HTERT RPE-1 (cell line): ENCODE measurements at regions not wholly inside any gene's neighbourhood (a gene's known extent, or its start where the extent isn't known, plus 50 kb on each side); places are given as distances from the start of the nearest gene placed in this dataset.
"Not testable (repeated sequence)": the region's sequence is repeated elsewhere in the genome, so short reads cannot be mapped to it uniquely, and the experiment has no call there.

Experiments used
- in situ Hi-C: fragments of 300-500 bp; cut with MboI; formaldehyde crosslinking; loops from 4 replicates; pipeline ENCODE4 v1.14.3; 2020; ENCODE audit warnings: low sequenced_read_pairs

DNA sequence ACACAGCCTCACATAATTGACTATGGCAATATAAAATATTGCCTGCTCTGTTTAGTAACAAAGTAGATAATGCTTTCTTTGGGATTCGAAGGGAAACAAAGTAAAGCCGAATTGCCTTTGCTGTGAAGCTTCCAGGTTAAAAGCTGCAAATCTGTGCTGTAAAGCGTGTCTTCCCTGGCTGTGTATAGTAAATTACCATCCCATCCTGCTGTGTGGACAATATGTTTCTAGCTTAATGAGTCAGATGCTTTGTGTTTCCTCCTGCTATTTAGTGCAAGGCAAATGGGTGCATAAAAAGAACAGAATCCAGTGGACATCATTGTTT, 265.1 kb downstream of the SOCS6 start:
- in situ Hi-C loops: no loop called here

DNA sequence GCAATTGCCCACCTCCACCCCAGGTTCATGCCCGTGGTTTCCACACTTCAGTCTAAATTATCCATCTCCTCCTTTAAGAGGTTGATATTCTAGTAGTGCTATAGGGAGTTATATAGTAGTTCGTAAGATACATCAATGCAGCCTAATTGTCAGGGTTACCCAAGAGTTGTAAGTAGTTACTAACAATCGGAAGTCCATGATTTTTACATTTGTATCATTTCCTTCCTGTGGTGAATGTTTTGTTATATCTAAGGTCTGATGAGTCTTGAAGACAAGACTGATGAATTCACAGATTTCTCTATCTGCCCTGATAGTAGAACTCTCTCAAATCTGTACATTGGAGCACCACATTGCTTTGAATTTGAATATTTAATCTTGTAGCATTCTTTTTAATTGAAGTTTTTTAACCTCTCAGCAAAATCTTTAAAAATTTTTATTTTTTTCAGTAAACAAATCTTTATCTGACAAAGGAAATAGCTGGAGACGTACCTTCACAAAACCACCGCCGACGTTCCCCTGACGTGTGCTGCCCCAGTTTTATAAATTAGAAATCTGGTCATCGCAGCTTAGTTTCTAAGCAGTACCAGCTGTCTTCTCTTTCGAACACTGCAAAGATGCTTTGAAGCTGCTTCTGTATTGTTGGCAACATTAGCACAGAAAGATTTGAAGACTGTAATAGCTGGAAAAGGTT, 264.5 kb downstream of the SOCS6 start:
- in situ Hi-C loops: no loop called here

DNA sequence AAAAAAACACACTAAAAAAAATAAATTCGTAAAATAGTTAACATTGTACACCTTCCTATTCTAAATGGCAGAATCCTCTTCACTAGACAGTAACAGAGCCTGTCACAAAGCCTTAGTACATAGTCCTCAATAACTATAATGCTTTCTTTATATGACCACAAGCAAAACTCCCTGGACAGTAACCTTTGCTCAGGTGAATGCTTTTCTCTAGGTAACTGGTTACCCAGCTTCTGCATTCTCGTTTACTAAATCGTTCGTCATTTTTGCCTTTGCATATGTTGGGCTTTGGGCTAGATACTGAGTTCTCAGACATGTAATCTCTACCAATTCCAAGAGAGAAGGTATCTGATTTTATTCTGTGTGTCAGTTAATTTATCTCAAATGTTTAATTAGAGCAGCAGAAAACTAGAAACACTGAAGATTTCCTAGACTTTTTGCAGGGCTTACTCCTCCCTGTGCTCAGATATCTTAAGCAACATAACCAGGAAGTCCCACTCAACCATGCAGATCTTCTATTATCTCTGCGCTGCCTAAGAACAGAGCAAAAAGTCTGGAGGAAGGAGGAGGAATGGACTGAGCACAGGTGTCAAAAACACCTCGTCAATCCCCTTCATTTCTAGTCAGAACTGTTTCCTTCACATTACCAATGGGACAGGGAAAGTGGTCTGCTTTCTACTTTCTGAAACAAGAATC, 247.7 kb downstream of the SOCS6 start:
- in situ Hi-C loops: no loop called here

DNA sequence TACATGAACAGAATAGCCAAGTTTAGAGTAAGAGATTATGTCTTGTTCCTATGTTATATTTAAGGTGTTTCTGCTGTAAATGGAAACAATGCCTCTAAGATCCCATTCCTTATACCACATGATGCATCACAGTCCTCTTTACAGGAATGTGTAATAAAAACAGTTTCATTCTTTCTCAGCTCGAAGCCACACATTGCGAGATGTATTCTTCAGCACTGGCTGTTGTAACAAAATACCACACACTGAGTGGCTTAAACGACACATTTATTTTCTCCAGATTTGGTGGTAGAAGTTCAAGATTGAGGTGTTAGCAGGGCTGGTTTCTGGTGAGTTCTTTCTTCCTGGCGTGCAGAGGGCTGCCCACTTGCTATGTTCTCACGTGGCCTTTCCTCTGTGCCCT, 246.2 kb downstream of the SOCS6 start:
- in situ Hi-C loops: no loop called here

DNA sequence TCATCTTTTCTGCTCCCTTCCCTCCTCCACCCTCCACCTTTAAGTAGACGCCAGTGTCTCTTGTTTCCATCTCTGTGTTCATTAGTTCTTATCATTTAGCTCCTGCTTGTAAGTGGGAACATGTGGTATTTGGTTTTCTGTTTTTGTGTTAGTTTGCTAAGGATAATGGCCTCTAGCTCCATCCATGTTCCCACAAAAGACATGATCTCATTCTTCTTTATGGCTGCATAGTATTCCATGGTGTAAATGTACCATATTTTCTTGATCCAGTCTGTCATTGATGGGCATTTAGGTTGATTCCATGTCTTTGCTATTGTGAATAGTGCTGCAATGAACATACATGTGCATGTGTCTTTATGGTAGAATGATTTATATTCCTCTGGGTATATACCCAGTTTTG, 236.5 kb downstream of the SOCS6 start:
- in situ Hi-C loops: not testable (repeated sequence)

DNA sequence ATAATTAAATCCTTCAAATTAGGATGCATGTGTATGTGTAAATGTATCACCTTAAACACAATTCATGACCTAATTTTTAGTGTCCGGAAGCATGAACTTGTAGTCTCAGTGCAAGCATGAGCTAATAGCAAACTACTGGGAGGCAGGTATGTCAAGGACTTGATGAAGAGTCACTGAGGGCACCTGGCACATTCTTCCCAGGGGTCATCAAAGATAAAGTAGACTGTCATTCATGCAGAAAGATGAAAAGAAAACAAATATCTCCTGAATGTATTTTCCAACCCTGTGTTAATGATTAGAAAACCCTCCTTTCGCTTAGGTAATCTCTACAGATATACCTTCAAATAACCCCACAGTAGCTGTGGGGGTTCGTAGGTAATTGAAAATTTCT, 234.9 kb downstream of the SOCS6 start:
- in situ Hi-C loops: no loop called here

DNA sequence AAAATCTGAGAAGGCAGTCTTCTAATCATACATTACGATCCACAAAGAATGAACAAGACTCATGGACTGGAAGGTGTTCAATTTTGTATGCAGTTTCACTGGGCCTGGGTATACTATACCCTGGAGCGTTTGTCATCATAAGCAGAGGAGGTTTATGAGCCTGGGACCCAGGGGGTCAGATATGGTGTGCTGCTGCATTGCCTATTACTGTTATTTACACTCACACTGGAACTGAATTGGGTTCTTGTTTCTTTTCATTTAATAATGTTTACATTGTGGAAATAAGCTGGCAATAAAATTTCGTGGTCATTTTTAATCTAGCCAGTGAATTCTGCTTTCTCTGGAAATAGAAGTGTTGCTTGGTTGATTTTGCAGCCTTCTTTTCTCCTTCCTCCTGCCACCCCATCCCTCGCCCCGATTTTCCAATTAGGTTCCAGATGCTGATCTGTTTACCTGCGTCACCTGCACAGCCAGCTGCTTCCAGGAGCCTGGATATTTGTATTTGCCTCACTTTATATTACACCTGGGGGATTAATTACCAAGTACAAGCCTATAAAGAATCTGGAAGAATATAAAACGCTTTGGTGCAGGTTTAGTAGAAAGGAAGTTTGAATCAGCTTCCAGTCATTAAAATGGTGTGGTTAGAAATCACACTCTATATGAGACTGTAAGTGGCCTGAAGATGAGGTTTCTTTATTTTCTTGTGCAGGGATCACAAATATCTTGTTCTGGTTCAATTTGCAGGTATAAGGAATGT, 234.4 kb downstream of the SOCS6 start:
- in situ Hi-C loops: no loop called here

DNA sequence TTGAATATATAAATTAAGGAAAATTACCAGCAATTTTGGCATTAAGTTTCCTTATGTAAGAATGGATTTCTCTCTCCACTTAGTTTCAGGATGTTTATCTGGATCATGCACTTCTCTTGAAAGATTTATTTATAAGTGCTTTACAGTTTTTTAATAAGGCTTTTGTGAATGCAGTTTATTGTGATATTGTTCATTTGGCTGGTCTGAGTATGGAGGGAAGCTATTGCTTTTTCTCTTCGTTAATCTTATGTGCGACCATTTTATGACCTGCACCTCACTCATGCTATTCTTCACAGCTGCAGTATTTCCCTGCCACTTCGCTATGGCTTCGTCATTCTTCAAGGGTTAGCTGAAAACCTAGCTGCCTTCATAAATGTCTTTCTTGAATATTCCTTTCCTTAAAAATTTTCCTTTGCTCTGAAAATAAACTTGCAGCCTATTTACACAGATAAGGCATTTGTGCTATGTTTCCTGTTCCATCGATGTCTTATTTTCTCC, 233.4 kb downstream of the SOCS6 start:
- in situ Hi-C loops: no loop called here

DNA sequence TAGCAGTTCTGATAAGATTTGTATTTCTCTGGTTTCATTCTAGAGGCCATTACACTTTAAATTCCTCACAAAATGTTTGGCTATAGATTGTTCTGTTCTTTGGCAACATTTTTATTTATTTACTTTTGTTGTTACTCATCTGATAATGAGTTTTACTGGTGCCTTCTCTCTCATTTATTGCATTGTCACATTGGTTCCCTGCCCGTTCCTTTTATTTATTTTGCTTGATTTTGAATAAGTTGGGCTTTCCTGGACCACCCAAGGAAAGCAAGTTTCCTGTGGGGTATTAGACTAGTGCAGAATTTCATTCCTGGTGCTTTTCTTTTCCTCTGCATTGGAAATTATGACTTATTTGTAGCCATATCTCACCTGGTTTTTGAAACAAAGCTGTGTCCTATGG, 232.0 kb downstream of the SOCS6 start:
- in situ Hi-C loops: no loop called here

DNA sequence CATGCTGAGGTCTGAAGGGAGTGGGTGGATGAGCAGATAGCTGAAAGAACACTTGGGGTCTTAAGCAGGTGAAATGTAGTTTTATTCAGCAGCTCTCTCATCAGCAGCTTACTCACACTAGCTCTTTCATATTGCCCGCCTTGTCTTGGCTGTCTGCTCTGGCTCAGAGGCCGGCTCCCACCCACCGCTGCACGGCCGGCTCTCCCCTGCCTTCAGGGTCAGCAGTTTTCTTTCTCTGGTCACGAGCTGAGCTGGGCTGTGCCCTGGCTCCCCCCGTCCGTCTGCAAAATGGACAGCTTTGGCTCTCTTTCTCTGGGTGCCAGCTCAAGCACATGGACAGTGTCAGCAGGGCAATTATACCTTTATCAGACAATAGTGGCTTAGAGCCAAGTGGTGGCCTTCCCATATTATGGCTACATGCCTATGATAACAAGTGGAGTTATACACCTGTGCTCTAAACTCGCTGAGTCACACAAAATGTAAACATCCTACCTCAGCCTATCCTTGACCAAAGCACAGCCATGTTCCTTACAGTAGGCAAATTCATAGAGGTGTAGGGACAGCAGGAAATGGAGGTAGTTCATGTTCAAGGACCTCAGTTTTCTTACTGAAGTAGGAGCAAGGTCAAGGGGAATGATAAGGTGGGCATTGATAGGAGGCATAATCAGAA, 224.8 kb downstream of the SOCS6 start:
- in situ Hi-C loops: no loop called here

DNA sequence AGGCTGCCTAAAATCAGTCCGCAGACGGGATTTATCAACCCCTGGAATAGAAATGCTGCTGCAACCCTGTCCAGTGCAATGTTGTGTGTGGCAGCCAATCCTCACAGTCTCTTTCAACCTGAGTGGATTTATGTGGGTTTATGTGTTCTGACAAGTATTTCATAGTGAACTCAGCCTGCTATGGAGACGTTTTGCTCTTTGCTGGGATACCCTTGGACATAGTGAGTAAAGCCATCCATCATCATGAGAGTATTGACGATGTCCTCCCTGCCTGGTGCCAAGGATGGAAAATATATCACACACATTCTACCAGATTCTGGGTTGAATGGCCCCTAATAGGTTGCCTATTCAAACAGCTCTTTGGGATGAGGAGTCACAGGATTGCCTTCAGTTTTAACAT, 219.1 kb downstream of the SOCS6 start:
- in situ Hi-C loops: no loop called here

DNA sequence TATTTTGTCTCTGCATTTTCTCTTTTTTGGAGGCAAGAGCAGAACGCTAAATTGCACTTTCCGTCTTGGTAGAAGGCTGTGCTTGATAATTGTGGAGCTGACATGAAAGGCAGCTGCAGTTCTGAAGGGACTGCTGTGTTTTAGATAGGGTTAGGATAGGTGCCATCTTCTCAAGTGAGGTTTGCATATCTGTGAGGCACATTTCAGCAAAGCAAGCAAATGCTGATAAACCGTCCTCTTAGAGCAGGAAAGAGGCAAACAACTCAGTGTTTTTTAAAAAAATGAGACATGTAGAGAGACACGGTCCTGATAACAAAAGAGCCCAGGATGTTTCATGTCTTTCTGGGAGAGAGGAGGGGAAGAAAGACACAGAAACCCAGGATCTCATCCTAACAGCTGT, 217.7 kb downstream of the SOCS6 start:
- in situ Hi-C loops: no loop called here

DNA sequence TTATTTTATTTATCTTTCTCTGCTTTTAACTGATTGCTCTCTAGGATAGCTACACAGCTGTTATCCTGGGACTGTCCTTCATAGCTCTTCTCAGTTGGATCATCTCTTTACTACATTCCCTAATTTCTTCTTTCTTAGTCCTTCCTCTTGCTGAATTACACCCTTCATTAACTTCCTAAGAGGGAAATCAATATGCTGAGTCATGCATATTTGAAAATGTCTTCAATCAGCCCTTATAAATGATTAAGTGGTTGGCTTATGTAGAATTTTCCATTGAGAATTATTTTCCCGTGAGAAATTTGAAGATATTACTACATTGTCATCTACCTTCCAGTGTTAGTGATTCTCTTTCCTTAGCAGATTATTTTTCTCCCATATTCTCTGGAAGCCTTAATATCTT, 214.2 kb downstream of the SOCS6 start:
- in situ Hi-C loops: no loop called here

DNA sequence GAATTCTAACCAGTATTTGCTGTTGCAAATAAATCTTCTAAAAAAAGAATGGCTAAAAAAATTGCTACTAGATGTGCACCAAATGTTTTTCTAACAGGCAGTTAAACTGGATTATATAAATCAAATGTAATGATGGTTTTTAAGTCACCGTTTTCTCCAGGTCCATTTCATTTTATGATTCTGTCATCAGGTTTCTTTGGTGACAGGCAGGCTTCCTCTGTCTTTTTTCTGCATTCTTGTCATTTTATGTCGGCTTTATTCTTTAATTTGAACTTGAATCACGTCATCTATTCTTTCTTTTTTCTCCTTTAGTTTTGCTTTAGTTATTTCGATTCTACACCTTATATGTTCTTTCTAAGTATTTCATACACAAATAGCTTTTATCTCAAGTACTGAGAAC, 212.5 kb downstream of the SOCS6 start:
- in situ Hi-C loops: no loop called here

DNA sequence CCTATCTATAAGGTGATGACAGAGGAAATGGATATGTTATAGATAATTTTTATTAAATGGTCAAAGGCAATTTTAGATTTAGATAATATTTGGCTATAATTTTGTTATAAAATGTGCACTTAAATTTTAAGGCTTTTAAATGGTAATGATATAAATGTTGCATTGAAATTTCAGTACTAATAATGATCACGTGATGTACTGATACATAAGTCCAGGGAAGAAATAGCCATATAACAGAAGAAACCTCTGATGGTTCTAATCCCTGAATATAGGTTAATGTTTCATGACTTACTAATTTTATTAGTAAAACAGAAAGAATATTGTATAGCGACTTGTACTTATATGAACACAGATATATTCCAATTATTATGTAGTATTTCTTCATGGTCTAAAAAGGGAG, 211.9 kb downstream of the SOCS6 start:
- in situ Hi-C loops: no loop called here

DNA sequence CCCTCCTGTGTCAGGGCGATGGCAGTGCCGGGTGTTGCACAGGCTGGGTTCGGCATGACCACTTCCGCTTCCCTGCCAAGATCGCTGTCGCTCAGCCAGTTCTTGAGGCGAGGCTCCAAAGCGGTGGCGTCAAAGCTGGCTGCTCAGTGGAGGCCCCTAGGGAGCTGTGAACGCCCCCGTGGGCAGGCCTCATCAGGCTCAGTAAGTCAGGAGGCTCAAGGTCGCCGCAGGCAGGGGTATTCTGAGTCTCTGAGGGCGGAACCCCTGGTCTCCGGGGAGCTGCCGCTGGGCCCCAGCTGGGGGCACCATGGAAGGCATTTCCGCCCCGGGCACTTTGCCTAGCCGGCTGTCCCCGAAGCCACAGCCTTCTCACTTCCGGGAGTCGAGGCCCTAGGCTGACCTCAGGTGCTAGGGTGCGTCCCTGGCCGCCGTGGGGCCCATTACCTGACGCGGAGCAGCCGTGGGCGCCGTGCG, 210.4 kb downstream of the SOCS6 start:
- in situ Hi-C loops: no loop called here

DNA sequence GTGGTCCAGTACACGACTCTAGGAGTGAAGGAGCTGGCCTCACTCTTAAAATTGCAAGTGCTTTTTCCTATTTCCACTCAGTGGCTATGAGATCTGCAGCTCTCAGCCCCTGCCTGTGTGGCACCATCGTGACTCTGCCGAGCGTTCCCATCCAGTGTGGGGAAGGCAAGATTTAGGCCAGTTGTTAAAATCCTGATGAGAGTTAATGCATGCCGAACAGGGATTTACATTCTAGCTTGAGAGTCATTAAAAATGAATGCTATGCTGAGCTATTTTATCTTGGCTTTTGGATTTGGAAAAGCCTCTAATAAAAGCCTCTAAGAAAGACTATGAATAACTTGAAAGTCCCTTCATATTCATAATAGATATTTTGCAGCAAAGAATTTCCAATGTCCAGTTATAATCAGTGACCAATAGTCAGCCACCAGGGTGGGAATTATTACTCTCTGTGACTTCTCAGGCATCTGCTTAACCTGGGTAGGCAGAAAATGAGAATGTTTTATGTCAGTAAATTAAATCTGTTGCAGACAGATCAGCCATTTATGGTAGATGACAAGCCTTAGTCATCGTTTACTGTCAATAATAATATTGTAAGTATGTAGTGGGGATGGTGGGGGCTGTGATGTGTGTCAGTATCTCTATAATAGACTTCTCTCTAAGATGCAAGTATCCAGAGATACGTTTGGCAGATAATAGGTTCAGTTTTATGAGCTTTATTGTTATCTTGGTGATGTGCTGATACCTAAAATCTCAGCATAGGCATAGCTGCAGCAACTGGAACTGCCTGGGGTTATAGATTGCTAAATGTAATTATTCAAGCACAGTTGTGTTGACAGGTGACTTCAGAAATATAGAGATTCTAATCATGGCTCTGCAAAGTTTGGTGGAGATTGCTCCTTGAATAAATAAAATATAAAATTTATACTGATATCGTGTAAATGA, 207.8 kb downstream of the SOCS6 start:
- in situ Hi-C loops: no loop called here

DNA sequence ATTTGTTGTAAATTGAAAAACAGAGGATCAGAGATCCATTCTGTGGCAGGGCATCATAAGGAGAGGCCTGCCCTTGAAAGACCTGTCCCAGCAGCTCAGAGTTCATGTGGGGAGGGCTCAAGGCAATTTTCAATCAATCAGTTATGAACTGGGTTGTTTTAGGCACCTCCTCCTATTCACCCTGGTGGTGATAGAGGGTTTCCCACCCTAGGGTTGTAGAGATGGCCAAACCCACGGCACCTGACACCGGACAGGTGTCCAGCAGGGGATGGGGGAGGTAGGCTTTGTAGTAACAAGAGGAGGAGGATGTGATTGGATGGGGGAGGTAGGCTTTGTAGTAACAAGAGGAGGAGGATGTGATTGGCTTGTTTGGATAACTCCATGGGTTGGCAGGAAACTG, 205.7 kb downstream of the SOCS6 start:
- in situ Hi-C loops: no loop called here

DNA sequence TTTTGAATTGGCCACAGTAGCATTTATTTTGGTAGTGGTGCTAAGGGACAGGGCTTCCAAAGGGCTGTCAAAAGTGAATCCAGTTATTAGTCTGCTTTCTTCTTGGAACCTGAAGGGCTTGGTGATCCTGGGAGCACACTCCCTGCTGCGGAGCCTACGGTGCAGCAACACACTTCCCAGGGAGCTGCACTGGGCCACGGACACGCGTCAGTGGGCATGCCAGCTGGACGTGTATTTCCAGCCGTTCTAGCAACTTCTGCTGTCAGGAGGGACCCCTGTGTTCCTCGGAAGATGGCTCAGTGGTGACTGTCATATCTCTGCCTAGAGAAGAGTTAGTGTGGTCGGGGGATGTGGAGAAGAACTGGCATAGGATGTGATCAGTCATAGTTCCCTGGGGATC, 204.6 kb downstream of the SOCS6 start:
- in situ Hi-C loops: no loop called here

DNA sequence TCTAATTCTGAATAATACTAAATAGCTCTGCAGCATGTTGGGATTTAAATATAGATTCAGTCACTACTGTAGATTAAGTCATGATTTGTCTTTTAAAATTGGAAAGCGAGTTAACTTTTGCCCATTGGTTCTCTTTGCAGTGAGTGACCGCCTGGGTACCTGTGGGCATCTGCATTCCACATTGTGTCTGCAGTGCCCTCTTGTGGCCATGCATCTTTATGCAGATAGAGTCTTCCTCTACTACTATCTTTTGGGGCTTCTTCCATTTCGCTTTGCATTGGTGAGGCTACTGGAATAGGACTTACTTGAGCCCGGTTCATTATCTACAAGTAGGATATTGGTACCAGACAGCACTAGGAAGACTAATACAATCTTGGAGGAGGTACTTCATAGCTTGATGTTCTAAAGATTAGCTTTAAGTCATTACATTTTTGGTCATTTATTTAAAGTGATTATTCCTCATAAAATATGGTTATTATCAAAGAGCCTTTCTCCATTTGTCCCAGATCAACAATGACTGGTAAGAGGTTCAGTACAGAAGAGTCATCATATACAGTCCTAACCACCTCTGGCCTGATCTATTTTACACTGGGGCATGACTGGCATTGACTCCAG, 203.0 kb downstream of the SOCS6 start:
- in situ Hi-C loops: no loop called here
